Caco-2 (cell line): ENCODE measurements at regions not wholly inside any gene's neighbourhood (a gene's known extent, or its start where the extent isn't known, plus 50 kb on each side); places are given as distances from the start of the nearest gene placed in this dataset.

ENCODE experiments used
- BruUV-seq: library from RNA; stranded (reverse); fragments of 400-500 nt; replicated peaks from 2 replicates; lab custom pipeline; 2021; lab: Mats Ljungman, UMichigan
- CTCF ChIA-PET: fragments of 300-600 bp; sonication (Branson Sonifier 250); formaldehyde crosslinking; loops from one replicate; lab custom pipeline; 2022; ENCODE audit warnings: antibody characterized with exemption; lab: Charles Lee
- POLR2A ChIA-PET: fragments of 300-600 bp; sonication (Branson Sonifier 250); formaldehyde crosslinking; loops from one replicate; lab custom pipeline; 2022; ENCODE audit warnings: antibody characterized with exemption; lab: Charles Lee
- DNase-seq, 2 experiments: peaks; one replicate each; pipeline versions ENCODE4 v3.0.0 to v3.0.0-alpha.2; 2020 to 2022
- H3K27me3 ChIP-seq: replicated peaks from 2 replicates; pipeline ENCODE4 v1.6.0; 2011; ENCODE audit warnings: low read length; ENCODE audit not compliant: control insufficient read depth, insufficient read depth
- H3K36me3 ChIP-seq: 2 replicates; pipeline ENCODE4 v1.5.1; 2011; ENCODE audit warnings: low read length; ENCODE audit not compliant: control insufficient read depth, insufficient read depth
- H3K4me1 ChIP-seq: fragments of 250-450 bp; sonication (Bioruptor Pico); 2 replicates; pipeline ENCODE4 v1.5.1; 2020; ENCODE audit warnings: mild to moderate bottlenecking
- H3K4me3 ChIP-seq: 2 replicates; pipeline ENCODE4 v1.5.1; 2011; ENCODE audit warnings: low read depth, mild to moderate bottlenecking, control low read depth, low read length
- H3K9me3 ChIP-seq: fragments of 250-450 bp; sonication (Bioruptor Pico); 2 replicates; pipeline ENCODE4 v1.5.1; 2020; ENCODE audit warnings: mild to moderate bottlenecking, moderate library complexity
- H3K27ac Mint-ChIP-seq: one replicate; pipeline ENCODE4 v1.8.0; 2022; ENCODE audit warnings: mixed read lengths; ENCODE audit not compliant: unreplicated experiment
- H3K27me3 Mint-ChIP-seq: one replicate; pipeline ENCODE4 v1.8.0; 2022; ENCODE audit warnings: mixed read lengths; ENCODE audit not compliant: insufficient read depth, unreplicated experiment
- H3K36me3 Mint-ChIP-seq: one replicate; pipeline ENCODE4 v1.8.0; 2022; ENCODE audit warnings: mild to moderate bottlenecking, mixed read lengths; ENCODE audit not compliant: insufficient read depth, unreplicated experiment
- H3K4me1 Mint-ChIP-seq: one replicate; pipeline ENCODE4 v1.8.0; 2022; ENCODE audit warnings: low read depth, mixed read lengths; ENCODE audit not compliant: unreplicated experiment
- H3K4me3 Mint-ChIP-seq: one replicate; pipeline ENCODE4 v1.8.0; 2022; ENCODE audit warnings: mild to moderate bottlenecking, moderate library complexity, mixed read lengths; ENCODE audit not compliant: unreplicated experiment
- H3K9me3 Mint-ChIP-seq: one replicate; pipeline ENCODE4 v1.8.0; 2022; ENCODE audit warnings: mixed read lengths; ENCODE audit not compliant: unreplicated experiment
- intact Hi-C: fragments of 100-400 bp; cut with micrococcal nuclease; formaldehyde crosslinking; loops from one replicate; pipeline ENCODE4 v1.10.0; 2022; ENCODE audit not compliant: unreplicated experiment
- TF ChIP-seq, protein P1 (sequence below), 2 experiments: fragments of 200-600 bp in 1 of 2; IDR thresholded peaks; 1 replicate in 1 of 2; 2 replicates in 1 of 2; pipeline versions ENCODE4 v1.5.1 to v1.8.0; 2011 to 2022; ENCODE audit warnings: antibody characterized with exemption in 1 of 2, control low read depth in 1 of 2, inconsistent platforms in 1 of 2, low read depth in 1 of 2, low read length in 1 of 2, mild to moderate bottlenecking in 1 of 2, moderate library complexity in 1 of 2; ENCODE audit not compliant: insufficient read depth in 1 of 2, severe bottlenecking in 1 of 2, unreplicated experiment in 1 of 2

DNA sequence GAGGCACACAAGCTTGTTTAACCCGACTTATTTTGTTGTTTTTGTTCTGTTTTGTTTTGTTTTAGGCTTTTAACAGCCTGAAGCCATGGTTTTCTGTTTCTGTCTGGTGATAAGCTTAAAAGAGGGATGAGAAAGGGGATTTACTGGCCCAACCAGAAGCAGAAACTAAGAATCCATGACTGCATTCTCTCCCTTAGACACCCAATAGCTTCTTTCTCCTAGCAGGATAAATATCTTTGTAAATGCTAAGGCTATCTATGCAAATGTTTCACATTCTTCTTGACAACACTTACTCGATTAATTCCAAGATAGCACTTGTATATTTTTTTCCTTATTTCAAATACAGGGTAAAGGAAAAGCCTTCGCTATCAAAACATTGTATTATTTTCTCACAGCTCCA lies 53.7 kb upstream of the SMAD1 start:
- Mint-ChIP-seq H3K27ac (peak overlapping the region; percentile 29), H3K4me1 (no peaks in the 10 kb centered on the region), H3K36me3 (no peaks in the 10 kb centered on the region), H3K27me3 (no peaks in the 10 kb centered on the region), H3K9me3 (peaks cover 12% of the 10 kb centered on the region), H3K4me3 (no peak overlapping the region)
- intact Hi-C loops = no loop called here
- BruUV-seq = no TSS peak
- DNase-seq = no peak
- H3K36me3 ChIP-seq = no peaks in the 10 kb centered on the region
- H3K9me3 ChIP-seq = peaks cover 10% of the 10 kb centered on the region; the same call in 1 of the 2 replicates
- POLR2A ChIA-PET = no interaction called here
- H3K4me1 ChIP-seq = peaks cover 19% of the 10 kb centered on the region
- H3K27me3 ChIP-seq = no peaks in the 10 kb centered on the region
- TF ChIP-seq, protein P1, sequence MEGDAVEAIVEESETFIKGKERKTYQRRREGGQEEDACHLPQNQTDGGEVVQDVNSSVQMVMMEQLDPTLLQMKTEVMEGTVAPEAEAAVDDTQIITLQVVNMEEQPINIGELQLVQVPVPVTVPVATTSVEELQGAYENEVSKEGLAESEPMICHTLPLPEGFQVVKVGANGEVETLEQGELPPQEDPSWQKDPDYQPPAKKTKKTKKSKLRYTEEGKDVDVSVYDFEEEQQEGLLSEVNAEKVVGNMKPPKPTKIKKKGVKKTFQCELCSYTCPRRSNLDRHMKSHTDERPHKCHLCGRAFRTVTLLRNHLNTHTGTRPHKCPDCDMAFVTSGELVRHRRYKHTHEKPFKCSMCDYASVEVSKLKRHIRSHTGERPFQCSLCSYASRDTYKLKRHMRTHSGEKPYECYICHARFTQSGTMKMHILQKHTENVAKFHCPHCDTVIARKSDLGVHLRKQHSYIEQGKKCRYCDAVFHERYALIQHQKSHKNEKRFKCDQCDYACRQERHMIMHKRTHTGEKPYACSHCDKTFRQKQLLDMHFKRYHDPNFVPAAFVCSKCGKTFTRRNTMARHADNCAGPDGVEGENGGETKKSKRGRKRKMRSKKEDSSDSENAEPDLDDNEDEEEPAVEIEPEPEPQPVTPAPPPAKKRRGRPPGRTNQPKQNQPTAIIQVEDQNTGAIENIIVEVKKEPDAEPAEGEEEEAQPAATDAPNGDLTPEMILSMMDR (IDR thresholded peaks at IDR 0.05; ENCODE audit: insufficient read depth in 1 of 2, low read depth in 1 of 2, low read length in 1 of 2, severe bottlenecking in 1 of 2, unreplicated experiment in 1 of 2) = no peak
- no peak overlapping the region for H3K4me3 ChIP-seq
- CTCF ChIA-PET = no interaction called here

DNA sequence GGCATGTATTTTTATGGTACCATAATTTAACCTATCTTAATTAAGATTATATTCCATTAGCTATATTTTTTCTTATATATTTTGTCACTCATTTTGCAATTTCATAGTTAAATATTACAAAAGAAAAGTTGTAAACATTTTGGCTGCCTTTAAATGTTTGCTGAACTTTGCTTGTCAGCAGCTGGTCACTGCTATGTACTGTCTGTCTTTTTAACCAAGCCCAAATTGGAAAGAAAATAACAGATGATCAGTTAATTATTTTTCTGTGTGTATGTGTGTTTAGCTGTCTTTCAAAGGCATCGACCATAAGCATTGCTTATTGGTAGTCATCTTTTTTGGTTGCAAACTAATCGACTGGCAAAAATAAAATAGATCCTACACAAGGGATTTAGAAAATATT lies 54.4 kb upstream of the SMAD1 start:
- H3K27me3 ChIP-seq = no peaks in the 10 kb centered on the region
- Mint-ChIP-seq H3K4me1 (no peaks in the 10 kb centered on the region), H3K36me3 (no peaks in the 10 kb centered on the region), H3K4me3 (no peak overlapping the region), H3K9me3 (peaks cover 12% of the 10 kb centered on the region), H3K27me3 (no peaks in the 10 kb centered on the region), H3K27ac (no peak overlapping the region)
- no TSS peak for BruUV-seq
- POLR2A ChIA-PET = no interaction called here
- H3K4me1 ChIP-seq = peaks cover 19% of the 10 kb centered on the region
- CTCF ChIA-PET = no interaction called here
- no peaks in the 10 kb centered on the region for H3K36me3 ChIP-seq
- DNase-seq = no peak
- TF ChIP-seq, protein P1 (IDR thresholded peaks at IDR 0.05; ENCODE audit: insufficient read depth in 1 of 2, low read depth in 1 of 2, low read length in 1 of 2, severe bottlenecking in 1 of 2, unreplicated experiment in 1 of 2) = no peak
- no peak overlapping the region for H3K4me3 ChIP-seq
- intact Hi-C loops = no loop called here
- H3K9me3 ChIP-seq = peaks cover 10% of the 10 kb centered on the region; the same call in 1 of the 2 replicates

DNA sequence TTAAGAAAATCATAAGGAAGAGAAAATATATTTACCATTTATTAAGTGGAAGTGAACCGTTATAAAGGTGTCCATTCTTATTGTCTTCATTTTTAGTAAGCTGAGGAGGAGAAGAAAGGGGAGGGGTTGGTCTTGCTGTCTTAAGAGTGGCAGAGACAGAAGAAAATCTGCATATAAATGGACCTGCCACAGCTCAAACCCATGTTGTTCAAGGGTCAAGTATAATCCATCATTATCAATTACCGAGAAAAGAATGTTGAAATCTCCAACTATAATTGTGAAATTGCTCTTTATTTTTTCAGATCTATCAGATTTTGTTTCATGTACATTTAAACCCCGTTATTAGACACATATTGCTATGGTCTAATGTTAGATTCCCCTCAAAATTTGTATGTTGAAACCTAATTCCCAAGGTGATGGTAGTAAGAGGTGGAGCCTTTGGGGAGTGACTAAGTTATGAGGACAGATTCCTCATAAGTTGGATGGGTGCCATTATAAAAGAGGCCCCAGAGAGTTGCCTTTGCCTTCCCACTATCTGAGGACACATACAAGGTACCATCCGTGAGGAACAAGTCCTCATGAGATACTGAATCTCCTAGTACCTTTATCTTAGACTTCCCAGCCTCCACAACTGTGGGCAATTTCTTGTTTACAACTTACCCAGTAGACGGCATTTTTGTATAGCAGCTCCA lies 58.5 kb upstream of the SMAD1 start:
- Mint-ChIP-seq H3K9me3 (peaks cover 12% of the 10 kb centered on the region), H3K27me3 (no peaks in the 10 kb centered on the region), H3K36me3 (no peaks in the 10 kb centered on the region), H3K4me1 (peaks cover 6% of the 10 kb centered on the region), H3K27ac (no peak overlapping the region), H3K4me3 (no peak overlapping the region)
- Histone ChIP-seq H3K4me1 (peaks cover 24% of the 10 kb centered on the region), H3K27me3 (no peaks in the 10 kb centered on the region), H3K9me3 (peaks cover 10% of the 10 kb centered on the region; the same call in 1 of the 2 replicates), H3K36me3 (no peaks in the 10 kb centered on the region), H3K4me3 (no peak overlapping the region)
- intact Hi-C loops = no loop called here
- ChIA-PET POLR2A (no interaction called here), CTCF (no interaction called here)
- DNase-seq = no peak
- TF ChIP-seq, protein P1 (IDR thresholded peaks at IDR 0.05; ENCODE audit: insufficient read depth in 1 of 2, low read depth in 1 of 2, low read length in 1 of 2, severe bottlenecking in 1 of 2, unreplicated experiment in 1 of 2) = no peak
- no TSS peak for BruUV-seq
